ENCODE measurements at regions not wholly inside any gene's neighbourhood (a gene's known extent, or its start where the extent isn't known, plus 50 kb on each side); places are given as distances from the start of the nearest gene placed in this dataset.

GRCh38 chr5:89418407-89419085, 535.6 kb upstream of the MEF2C start:
- no peaks in the 10 kb centered on the region for H3K27me3 ChIP-seq
- intact Hi-C loops (cut with DNase I): no loop called here
- H3K36me3 ChIP-seq: no peaks in the 10 kb centered on the region
- no peak for DNase-seq (ENCODE audit: extremely low spot score in 2 of 2)
- no peak overlapping the region for H3K4me3 ChIP-seq
- no peaks in the 10 kb centered on the region for H3K4me1 ChIP-seq
- no peak overlapping the region for H3K27ac ChIP-seq
- no peaks in the 10 kb centered on the region for H3K9me3 ChIP-seq
- TF ChIP-seq POLR2AphosphoS5 (IDR thresholded peaks at IDR 0.05; ENCODE audit: insufficient read depth in 1 of 2, low read depth in 1 of 2) (no peak), POLR2A (IDR thresholded peaks at IDR 0.05) (no peak), CTCF (IDR thresholded peaks at IDR 0.05) (no peak)

GRCh38 chr5:89417990-89418389, 535.0 kb upstream of the MEF2C start:
- Histone ChIP-seq H3K4me1 (no peaks in the 10 kb centered on the region), H3K36me3 (no peaks in the 10 kb centered on the region), H3K9me3 (no peaks in the 10 kb centered on the region), H3K4me3 (no peak overlapping the region), H3K27ac (no peak overlapping the region), H3K27me3 (no peaks in the 10 kb centered on the region)
- no peak for DNase-seq (ENCODE audit: extremely low spot score in 2 of 2)
- TF ChIP-seq CTCF (IDR thresholded peaks at IDR 0.05) (no peak), POLR2AphosphoS5 (IDR thresholded peaks at IDR 0.05; ENCODE audit: insufficient read depth in 1 of 2, low read depth in 1 of 2) (no peak), POLR2A (IDR thresholded peaks at IDR 0.05) (no peak)
- intact Hi-C loops (cut with DNase I): no loop called here

- intact Hi-C loops (cut with DNase I): no loop called here
- H3K4me1 ChIP-seq: no peaks in the 10 kb centered on the region
- H3K36me3 ChIP-seq: no peaks in the 10 kb centered on the region
- TF ChIP-seq CTCF (IDR thresholded peaks at IDR 0.05) (no peak), POLR2A (IDR thresholded peaks at IDR 0.05) (no peak), POLR2AphosphoS5 (IDR thresholded peaks at IDR 0.05; ENCODE audit: insufficient read depth in 1 of 2, low read depth in 1 of 2) (no peak)
- no peak for DNase-seq (ENCODE audit: extremely low spot score in 2 of 2)
- no peak overlapping the region for H3K27ac ChIP-seq
- H3K4me3 ChIP-seq: no peak overlapping the region
- H3K27me3 ChIP-seq: no peaks in the 10 kb centered on the region
- no peaks in the 10 kb centered on the region for H3K9me3 ChIP-seq
These were observed 534.5 kb upstream of the MEF2C start for GRCh38 chr5:89417515-89417914.

- TF ChIP-seq CTCF (IDR thresholded peaks at IDR 0.05) (no peak), POLR2AphosphoS5 (IDR thresholded peaks at IDR 0.05; ENCODE audit: insufficient read depth in 1 of 2, low read depth in 1 of 2) (no peak), POLR2A (IDR thresholded peaks at IDR 0.05) (no peak)
- H3K36me3 ChIP-seq: no peaks in the 10 kb centered on the region
- H3K27me3 ChIP-seq: no peaks in the 10 kb centered on the region
- H3K9me3 ChIP-seq: no peaks in the 10 kb centered on the region
- H3K4me1 ChIP-seq: no peaks in the 10 kb centered on the region
- DNase-seq (ENCODE audit: extremely low spot score in 2 of 2): no peak
- no peak overlapping the region for H3K4me3 ChIP-seq
- intact Hi-C loops (cut with DNase I): no loop called here
- H3K27ac ChIP-seq: no peak overlapping the region
These were observed 528.9 kb upstream of the MEF2C start for GRCh38 chr5:89411891-89412290.

- H3K4me1 ChIP-seq: no peaks in the 10 kb centered on the region
- H3K27me3 ChIP-seq: no peaks in the 10 kb centered on the region
- TF ChIP-seq POLR2A (IDR thresholded peaks at IDR 0.05) (no peak), POLR2AphosphoS5 (IDR thresholded peaks at IDR 0.05; ENCODE audit: insufficient read depth in 1 of 2, low read depth in 1 of 2) (no peak), CTCF (IDR thresholded peaks at IDR 0.05) (no peak)
- intact Hi-C loops (cut with DNase I): no loop called here
- H3K4me3 ChIP-seq: no peak overlapping the region
- no peak overlapping the region for H3K27ac ChIP-seq
- no peak for DNase-seq (ENCODE audit: extremely low spot score in 2 of 2)
- H3K9me3 ChIP-seq: no peaks in the 10 kb centered on the region
- H3K36me3 ChIP-seq: no peaks in the 10 kb centered on the region
These were observed 524.1 kb upstream of the MEF2C start for GRCh38 chr5:89407054-89407453.
